Inferior parietal cortex (tissue), 1 donor: ENCODE measurements at regions not wholly inside any gene's neighbourhood (a gene's known extent, or its start where the extent isn't known, plus 50 kb on each side); places are given as distances from the start of the nearest gene placed in this dataset.
A peak's percentile ranks its signal among the peaks of the same experiment; 100 is the strongest.
"Not testable (repeated sequence)": the region's sequence is repeated elsewhere in the genome, so short reads cannot be mapped to it uniquely, and the experiment has no call there.

Experiments used
- DNase-seq: peaks from one replicate; pipeline ENCODE4 v3.0.0-alpha.2; 2016; ENCODE audit errors: extremely low spot score

DNA sequence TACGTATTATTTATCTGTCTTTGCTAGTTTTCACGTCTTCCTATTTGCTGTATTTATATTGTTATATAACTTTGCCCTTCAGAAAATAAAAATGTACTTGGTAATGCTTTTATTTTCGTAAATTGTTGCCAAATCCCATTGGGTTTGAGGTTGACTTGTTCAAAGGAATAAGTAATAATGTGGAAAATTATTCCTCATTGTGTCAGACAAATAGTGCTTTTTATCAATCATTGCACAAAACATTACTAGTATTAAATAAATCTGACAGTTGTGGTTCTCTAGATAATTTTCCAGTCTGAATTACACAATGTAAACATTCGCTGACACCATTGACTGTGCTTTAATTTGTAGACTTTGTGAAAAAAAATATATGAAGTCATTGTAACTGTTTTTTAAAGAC is 798.3 kb upstream of the TMEFF2 start:
- no peak for DNase-seq

DNA sequence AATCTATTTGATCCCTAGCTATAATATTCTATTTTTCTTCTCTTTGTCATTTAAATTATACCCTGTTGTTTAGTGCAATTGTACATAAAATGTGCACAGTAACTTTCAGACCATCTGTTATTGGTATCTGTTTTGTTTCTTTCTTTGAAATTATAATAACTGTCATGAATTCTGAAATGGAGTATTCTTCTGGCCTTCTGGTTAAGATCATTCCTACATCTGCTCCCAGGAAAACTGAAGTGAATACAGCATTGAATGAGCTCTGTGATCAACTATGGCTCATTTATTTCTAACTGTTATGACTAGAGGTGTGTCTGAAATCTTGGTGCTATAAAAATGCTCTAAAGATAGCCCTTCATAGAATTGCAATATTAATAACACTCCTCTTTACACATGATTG is 788.4 kb upstream of the TMEFF2 start:
- no peak for DNase-seq

DNA sequence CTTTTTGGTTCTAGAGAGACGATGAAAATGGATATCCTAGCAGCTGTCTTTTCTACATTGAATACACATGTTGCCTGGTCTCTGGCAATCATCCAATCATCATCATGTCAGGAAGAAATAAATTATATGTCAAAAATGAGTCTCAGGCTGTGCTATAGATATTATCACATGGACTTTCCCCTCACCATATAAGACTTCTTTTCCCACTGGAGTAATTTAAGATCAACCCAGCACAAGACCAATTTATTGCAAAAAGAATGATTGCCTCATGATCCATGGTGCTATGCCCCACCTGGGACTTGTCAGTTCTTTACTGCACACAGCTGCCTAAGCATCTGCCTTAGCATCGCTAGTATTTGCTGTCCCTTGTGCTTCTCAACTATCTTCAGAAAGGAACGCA is 783.7 kb upstream of the TMEFF2 start:
- DNase-seq = no peak

DNA sequence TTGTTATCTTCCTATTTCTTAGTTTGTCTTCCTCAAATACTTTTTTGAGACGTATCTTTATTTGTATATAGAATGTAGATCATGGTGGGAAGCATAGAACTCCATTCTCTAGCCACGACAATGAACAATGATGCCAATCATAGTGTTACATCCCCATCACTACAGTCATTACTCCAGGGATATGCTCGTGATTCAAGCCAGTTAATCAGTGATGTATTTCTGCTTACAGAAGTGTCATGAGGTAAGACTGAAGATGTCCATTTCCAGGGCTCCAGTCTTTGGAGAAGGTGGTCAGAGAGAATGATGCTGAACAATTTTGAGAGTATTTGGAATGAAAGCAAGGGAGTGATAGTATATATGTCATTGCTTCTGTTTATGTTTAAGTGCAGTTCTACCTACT is 777.2 kb upstream of the TMEFF2 start:
- DNase-seq = no peak

GRCh38 chr2:192969055-192969454 is 774.3 kb upstream of the TMEFF2 start:
- DNase-seq = peak; percentile 6

DNA sequence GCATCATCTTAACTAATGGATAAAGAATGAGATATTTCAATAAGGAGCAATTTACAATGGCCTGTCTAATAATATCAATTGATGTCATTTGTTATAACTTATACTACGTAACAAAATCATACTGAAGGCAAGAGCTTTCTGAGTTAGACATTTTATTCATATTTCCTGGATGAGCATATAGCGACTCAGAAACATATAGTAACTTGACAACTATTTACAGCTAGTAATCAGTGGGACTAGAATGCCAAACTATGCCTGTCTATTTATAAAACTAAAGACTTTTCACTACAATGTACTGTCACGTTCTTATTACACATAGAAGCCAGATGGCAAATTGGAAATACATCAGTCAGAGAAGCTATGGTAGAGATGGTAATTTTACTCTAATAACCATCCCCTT is 766.2 kb upstream of the TMEFF2 start:
- DNase-seq = no peak

DNA sequence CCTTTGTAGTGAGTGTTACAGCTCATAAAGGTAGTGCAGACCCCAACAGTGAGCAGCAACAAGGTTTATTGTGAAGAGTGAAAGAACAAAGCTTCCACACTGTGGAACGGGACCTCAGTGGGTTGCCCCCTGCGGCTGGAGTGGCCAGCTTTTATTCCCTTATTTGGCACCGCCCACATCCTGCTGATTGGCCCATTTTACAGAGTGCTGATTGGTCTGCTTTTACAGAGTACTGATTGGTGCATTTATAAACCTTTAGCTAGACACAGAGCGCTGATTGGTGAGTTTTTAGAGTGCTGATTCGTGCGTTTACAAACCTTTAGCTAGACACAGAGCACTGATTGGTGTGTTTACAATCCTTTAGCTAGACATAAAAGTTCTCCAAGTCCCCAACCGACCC is 763.9 kb upstream of the TMEFF2 start:
- not testable (repeated sequence) for DNase-seq

DNA sequence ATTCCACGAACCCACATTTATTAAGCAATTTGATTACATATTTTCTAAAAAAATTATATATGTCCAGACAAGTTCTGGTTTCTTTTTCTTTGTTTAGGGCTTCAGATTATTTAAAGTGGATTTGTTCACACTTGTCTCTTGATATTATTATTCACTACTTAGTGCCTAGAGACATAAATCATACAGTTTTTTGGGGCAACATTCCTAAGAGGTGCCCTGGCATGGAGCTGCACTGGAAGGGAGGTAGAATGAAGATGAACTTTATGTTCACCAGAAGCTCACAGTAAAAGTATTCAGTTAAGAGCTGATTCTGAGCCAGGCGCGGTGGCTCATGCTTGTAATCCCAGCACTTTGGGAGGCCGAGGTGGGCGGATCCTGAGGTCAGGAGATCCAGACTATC is 762.7 kb upstream of the TMEFF2 start:
- DNase-seq = no peak

DNA sequence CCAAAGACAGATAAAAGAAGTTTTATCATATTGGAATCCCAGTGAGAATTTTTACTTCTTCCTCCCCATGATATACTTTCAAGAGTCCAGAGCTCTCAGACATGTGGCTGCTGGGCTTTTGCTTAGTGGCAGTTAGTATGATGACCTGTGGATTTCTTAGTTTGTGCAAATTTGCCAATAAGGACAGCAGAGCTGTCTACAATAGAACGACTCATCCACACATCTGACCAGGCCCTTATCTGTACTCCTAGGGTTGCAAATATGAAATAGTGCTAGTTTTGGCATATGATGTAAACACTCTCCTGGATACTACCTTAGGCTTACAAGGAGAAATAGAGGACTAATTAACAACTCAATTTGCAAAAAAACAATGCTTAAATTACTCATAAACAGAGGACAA is 758.4 kb upstream of the TMEFF2 start:
- DNase-seq = no peak

GRCh38 chr2:192952245-192952644 is 757.5 kb upstream of the TMEFF2 start:
- DNase-seq = no peak

DNA sequence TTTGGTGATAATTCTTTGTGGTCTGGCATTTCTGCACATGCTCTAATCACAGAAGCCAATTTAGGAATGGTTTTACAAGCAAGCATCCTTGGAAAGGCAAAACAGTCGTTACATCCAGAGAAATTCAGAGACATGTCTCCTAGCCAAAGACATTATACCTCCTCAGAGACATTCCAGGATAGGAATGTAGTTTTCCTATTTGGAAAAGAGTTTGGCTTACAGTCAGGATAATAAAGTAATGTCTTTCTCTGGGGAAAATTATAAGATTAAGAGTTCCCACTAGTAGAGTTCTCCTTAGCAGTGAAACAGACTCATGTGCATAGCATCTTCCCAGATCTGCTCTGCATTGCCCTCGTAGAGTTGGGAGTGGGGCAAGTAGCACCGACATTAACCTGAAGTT is 753.6 kb upstream of the TMEFF2 start:
- DNase-seq = no peak

DNA sequence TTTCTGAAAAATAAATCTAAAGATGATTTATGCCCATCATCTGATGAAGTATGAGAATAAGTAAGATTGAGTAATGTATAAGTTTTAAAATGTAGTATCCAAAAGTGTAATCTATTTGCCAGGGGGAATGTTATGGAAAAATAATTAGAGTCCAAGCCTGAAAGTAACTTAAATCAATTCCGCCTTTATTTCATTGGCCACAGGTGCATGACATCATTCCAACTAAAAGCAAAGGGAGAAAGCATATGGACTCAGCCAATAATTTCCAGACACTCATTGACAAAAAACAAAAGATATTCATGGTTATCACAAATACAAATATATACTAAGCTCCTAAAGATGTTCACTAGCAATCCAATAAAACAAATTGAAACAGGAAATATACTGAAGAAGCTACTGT is 752.6 kb upstream of the TMEFF2 start:
- DNase-seq = no peak

GRCh38 chr2:192940767-192941166 is 746.0 kb upstream of the TMEFF2 start:
- DNase-seq = no peak

- no peak for DNase-seq
These were observed 737.6 kb upstream of the TMEFF2 start for GRCh38 chr2:192932376-192932775.

- not testable (repeated sequence) for DNase-seq
These were observed 726.9 kb upstream of the TMEFF2 start for GRCh38 chr2:192921631-192922030.

- DNase-seq = no peak
These were observed 706.7 kb upstream of the TMEFF2 start for GRCh38 chr2:192901446-192901845.

DNA sequence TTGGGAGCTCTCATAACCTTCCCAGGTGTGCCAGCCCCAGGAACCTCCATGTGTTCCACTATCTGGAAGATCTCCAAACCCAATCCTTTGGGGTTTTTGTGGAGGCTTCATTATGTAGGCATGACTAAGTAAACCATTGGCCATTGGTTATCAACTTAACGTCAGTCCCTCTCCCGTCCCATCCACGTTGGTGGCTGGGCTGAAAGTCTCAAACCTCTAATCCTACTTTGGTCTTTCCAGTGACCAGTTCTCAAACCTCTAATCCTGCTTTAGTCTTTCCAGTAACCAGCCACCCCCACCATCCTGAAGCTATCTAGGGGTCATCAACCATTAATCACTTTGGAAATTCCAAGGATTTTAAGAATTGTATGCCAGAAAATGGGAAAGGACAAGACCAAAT is 704.7 kb upstream of the TMEFF2 start:
- no peak for DNase-seq

DNA sequence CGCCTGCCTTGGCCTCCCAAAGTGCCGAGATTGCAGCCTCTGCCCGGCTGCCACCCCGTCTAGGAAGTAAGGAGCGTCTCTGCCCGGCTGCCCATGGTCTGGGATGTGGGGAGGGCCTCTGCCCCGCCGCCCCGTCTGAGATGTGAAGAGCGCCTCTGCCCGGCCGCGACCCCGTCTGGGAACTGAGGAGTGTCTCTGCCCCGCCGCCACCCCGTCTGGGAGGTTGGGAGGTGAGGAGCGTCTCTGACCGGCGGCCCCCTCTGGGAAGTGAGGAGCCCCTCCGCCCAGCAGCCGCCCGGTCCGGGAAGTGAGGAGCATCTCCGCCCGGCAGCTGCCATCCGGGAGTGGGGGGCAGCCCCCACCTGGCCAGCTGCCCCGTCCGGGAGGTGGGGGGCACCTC is 699.2 kb upstream of the TMEFF2 start:
- not testable (repeated sequence) for DNase-seq

DNA sequence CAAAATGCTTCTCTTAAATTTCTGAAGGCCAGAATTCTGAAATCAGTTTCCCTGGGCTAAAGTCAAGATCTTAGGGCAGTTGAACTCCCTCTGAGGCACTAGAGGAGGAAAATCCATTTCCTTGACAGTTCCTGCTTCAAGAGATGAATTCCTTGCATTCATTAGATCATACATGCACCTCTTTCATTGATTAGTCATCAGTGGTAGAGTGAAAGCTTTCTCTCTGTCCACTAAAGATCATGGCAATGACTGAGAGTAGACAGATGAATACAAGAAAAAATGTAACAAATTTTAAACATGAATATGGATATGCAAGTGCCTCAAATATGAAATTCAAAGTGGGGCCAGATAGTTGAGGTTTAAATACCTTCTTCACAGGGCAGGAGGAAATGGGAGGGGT is 693.4 kb upstream of the TMEFF2 start:
- DNase-seq = no peak

GRCh38 chr2:192887337-192887736 is 692.6 kb upstream of the TMEFF2 start:
- DNase-seq = no peak

DNA sequence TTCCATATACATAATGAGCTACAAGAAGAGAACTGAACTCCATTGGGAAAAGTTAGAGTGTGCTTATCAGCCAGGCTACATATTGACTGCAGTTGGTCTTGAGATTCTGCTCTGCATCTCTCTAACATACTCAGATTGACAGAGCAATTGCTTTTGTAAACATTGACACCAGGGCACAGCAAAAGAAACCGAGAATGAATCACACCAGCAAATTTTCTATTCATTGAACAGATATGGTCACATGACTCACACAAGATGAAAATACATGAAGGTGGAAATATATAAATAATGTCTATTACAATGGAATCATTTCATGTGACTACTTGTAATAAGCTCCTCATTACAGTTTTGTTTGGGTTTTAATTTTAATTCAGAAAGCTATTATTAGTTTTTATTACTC is 691.9 kb upstream of the TMEFF2 start:
- no peak for DNase-seq

DNA sequence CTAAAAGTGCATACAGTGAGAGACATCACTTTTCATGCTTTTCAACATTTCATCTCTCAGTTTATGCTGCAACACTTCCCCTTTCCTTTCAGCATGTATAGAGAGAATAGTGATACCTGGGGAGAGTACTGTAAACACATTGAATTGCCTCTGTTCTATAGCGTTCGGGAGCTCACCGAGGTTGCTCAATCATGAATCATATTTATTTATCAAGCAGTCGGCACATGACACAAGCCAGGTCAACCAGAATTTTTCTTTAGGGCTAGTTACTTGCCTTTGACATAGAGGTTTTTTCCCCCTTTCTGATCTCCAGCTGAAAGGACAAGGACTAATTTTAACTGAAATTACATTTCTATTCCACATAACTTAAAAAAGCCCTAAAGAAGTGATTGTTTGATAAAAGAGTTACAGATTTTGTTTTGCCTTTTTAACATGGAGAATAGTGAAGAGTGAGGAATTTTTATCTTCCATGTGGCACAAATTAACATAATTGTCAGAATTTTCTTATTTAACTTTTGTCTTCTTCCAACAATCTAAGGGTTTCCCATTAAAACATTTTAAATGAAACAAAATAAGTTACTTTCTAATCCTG is 690.9 kb upstream of the TMEFF2 start:
- DNase-seq = no peak

DNA sequence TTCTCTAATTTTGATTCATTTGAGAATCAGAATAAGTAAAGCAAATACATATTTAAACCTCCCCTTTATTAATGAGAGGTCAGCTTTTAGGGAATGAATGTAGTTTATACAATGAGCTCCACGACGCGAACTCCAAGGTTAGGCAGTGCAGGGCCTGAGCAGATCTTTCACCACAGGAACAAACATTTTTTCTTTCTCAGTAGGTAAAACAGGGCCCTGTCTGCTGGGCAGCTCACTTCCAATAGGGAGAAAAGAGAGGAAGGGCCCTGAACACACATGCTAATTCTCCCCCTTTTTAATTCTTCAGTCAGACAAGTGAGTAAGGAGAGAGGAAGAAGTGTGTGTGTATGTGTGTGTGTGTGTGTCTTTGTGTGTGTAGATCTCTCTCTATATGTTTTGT is 682.4 kb upstream of the TMEFF2 start:
- DNase-seq = no peak

DNA sequence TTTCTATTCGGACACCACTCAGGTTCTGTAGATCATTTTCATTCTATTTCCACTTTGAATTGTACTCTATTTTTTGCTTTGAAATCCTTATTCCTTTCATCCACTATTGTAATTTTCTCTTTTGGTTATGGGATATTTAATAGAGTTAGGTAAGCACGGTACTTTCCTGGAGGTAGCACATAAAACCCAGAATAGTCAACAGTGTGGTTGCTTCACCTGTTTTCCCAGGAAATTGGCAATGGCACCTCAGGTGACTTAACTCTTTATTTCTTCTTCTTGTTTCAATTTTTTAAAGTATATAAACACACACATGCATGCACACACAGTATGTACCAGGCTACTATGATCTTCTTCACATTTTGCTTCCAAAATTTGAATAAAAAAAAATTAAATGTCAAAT is 682.0 kb upstream of the TMEFF2 start:
- DNase-seq = no peak

DNA sequence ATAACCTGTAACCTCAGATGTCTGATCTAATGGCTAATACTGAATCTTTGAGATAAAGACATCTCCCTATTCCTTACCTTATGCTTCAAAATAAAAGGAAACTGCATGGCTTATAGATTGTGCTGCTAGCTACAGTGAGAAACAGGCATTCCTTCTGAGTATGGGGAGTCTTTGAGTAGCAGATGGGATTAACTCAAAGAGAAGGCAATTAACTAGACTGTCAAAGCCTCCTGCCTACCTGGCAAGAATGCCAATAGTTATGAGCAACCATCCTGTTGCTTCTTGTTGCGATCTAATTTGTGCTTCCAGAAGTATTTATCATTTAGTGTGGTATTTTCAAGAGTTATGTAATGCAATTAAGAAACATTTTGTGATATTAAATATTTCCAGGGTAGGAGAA is 660.0 kb upstream of the TMEFF2 start:
- DNase-seq = no peak
